PC-3 (cell line): ENCODE measurements at regions not wholly inside any gene's neighbourhood (a gene's known extent, or its start where the extent isn't known, plus 50 kb on each side); places are given as distances from the start of the nearest gene placed in this dataset.

Experiments used
- ATAC-seq: fragments of 200-7000 bp; cut with Tn5 transposase; 2 replicates; pipeline ENCODE4 v1.9.1; 2020; ENCODE audit warnings: mild to moderate bottlenecking, moderate library complexity
- BruUV-seq: library from RNA; stranded (reverse); fragments of 400-500 nt; replicated peaks from 2 replicates; lab custom pipeline; 2021; lab: Mats Ljungman, UMichigan
- CTCF ChIA-PET: fragments of 300-600 bp; sonication (Branson Sonifier 250); formaldehyde crosslinking; loops from one replicate; lab custom pipeline; 2022; ENCODE audit warnings: antibody characterized with exemption; lab: Charles Lee
- POLR2A ChIA-PET: fragments of 300-600 bp; sonication (Branson Sonifier 250); formaldehyde crosslinking; loops from one replicate; lab custom pipeline; 2022; ENCODE audit warnings: antibody characterized with exemption; ENCODE audit not compliant: unreplicated experiment; lab: Charles Lee
- DNase-seq: peaks from one replicate; pipeline ENCODE4 v3.0.0-alpha.2; 2015
- H2AFZ ChIP-seq: fragments of 300-600 bp; sonication (generic); 2 replicates; pipeline ENCODE4 v1.6.0; 2016; ENCODE audit warnings: antibody characterized with exemption, low read length
- H3F3A ChIP-seq: fragments of 300-600 bp; sonication (generic); one replicate; pipeline ENCODE4 v1.6.0; 2017; ENCODE audit warnings: antibody characterized with exemption, low read length, control low read depth, mild to moderate bottlenecking; ENCODE audit not compliant: unreplicated experiment
- H3K27ac ChIP-seq: fragments of 300-600 bp; sonication (generic); 2 replicates; pipeline ENCODE4 v1.5.1; 2016; ENCODE audit warnings: mild to moderate bottlenecking, low read length
- H3K27me3 ChIP-seq: fragments of 300-600 bp; sonication (generic); 2 replicates; pipeline ENCODE4 v1.6.1; 2016; ENCODE audit warnings: low read length, mixed read lengths
- H3K36me3 ChIP-seq: fragments of 300-600 bp; sonication (generic); 2 replicates; pipeline ENCODE4 v1.6.1; 2016; ENCODE audit warnings: low read depth, mixed run types, low read length, mixed read lengths
- H3K4me1 ChIP-seq: fragments of 300-600 bp; sonication (generic); 2 replicates; pipeline ENCODE4 v1.5.1; 2016; ENCODE audit warnings: low read length; ENCODE audit not compliant: insufficient read depth
- H3K4me2 ChIP-seq: fragments of 300-600 bp; sonication (generic); 2 replicates; pipeline ENCODE4 v1.6.0; 2016; ENCODE audit warnings: low read length
- H3K4me3 ChIP-seq: fragments of 300-600 bp; sonication (generic); 2 replicates; pipeline ENCODE4 v1.5.1; 2016; ENCODE audit warnings: mild to moderate bottlenecking, low read length, mixed read lengths
- H3K79me2 ChIP-seq: fragments of 300-600 bp; sonication (generic); 2 replicates; pipeline ENCODE4 v1.6.1; 2017; ENCODE audit warnings: low read length, mixed read lengths
- H3K9ac ChIP-seq: fragments of 300-600 bp; sonication (generic); 2 replicates; pipeline ENCODE4 v1.6.0; 2016; ENCODE audit warnings: mild to moderate bottlenecking, low read length
- H3K9me2 ChIP-seq: fragments of 300-600 bp; sonication (generic); replicated peaks from 2 replicates; pipeline ENCODE4 v1.6.1; 2016; ENCODE audit warnings: mixed run types, low read length, mixed read lengths
- H3K9me3 ChIP-seq: fragments of 300-600 bp; sonication (generic); 2 replicates; pipeline ENCODE4 v1.6.1; 2016; ENCODE audit warnings: low read length, mixed read lengths
- H4K20me1 ChIP-seq: fragments of 300-600 bp; sonication (generic); 2 replicates; pipeline ENCODE4 v1.6.1; 2016; ENCODE audit warnings: low read length, mixed read lengths
- CTCF ChIP-seq: fragments of 300-600 bp; sonication (generic); conservative IDR thresholded peaks from 2 replicates; pipeline ENCODE4 v1.5.1; 2017; ENCODE audit warnings: antibody characterized with exemption, low read depth, mild to moderate bottlenecking, low read length
- EZH2 ChIP-seq: fragments of 300-600 bp; sonication (generic); IDR thresholded peaks from one replicate; pipeline ENCODE4 v1.6.1; 2017; ENCODE audit warnings: antibody characterized with exemption, mild to moderate bottlenecking, low read length; ENCODE audit not compliant: unreplicated experiment
- EZH2phosphoT487 ChIP-seq: fragments of 300-600 bp; sonication (generic); IDR thresholded peaks from 2 replicates; pipeline ENCODE4 v1.6.1; 2018; ENCODE audit warnings: mild to moderate bottlenecking, antibody characterized with exemption, low read length, borderline replicate concordance
- intact Hi-C: fragments of 100-400 bp; cut with micrococcal nuclease; formaldehyde crosslinking; loops from 2 replicates; pipeline ENCODE4 v1.9.0; 2023

DNA sequence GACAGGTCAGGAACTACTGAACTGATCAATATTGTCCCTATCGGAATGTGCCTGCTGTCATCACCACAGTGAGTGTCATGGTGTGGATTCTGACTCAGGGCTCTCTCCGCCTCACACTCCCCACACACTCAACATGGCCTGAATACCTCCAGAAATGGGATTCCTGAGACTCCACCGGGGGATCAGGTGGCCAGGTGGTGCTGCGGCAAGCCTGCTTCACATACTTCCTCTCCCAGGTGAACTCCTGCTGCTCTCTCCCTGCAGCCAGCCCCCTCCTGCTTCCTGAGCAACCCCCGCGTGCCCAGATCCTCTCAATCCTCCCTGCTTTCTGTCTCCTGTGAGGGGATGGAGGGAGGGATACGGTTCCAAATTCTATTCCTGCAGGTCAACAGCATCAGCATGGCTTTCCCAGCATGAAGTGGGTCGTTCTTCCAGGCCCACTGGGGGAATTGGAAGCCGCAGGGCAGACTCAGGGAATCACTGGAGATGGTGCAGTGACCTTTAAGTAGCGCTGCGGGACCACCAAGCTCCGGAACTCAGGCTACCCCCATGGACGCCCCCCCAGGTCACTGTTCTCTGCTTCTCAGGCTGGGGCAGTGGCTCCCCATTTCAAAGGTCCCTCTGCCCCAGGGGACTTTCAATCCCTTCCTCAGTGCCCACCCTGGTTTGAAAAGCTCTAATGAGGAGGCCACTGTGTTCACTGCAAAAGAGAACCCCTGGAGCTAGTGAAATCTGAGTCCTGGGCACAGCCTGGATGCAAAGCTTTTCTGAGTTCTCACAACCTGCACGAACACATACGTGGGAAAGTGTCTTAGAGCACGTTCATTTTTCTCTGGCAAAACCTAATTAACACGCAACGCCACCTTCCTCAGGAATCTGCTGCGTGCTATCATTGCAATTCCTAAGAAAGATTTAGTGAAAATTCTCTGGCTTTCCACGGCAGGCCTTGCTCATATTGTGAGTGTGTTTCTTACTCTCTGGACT lies 168.4 kb downstream of the ZFP36L2 start:
- no peak for ATAC-seq
- H3K4me2 ChIP-seq, result no peak overlapping the region

DNA sequence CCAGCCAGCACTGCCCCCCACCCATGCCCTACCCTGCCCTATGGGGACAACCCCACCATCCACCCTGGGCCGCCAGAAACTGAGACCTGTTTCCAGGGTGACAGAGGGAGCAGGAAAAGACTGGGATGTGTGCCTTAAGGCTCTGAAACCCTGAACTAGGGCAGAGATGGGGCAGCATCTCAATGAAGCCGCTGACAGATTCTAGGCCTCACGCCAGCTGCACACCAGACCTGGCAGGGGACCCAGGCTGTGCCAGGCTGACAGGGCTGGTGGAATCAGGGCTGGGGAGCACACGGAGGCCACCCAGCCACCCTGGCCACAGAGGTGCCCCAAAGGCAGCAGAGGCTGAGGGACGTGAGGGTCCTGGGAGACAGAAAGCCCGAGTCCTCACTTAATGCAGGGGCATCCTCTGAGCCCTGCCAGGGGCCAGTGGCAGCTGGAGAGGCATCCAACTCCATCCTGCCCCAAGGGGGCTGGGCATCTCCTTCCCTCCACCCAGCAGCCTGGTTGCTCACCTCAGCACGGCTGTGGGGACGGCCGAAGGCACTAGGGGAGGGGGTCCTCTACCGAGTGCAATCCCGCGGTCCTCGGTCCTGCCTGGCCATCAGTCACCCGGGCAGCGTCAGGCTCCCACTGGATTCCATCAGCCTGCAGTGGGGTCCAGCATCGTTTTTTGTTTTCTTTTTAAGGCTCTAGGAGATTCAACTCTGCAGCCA lies 169.2 kb downstream of the ZFP36L2 start:
- ChIA-PET CTCF (no interaction called here), POLR2A (no interaction called here)
- no peak overlapping the region for H3K4me3 ChIP-seq
- BruUV-seq, result no TSS peak
- H3K36me3 ChIP-seq, result no peaks in the 10 kb centered on the region
- H2AFZ ChIP-seq, result no peak overlapping the region
- no peak overlapping the region for H3K4me2 ChIP-seq
- H3F3A ChIP-seq, result no peaks in the 10 kb centered on the region
- no peaks in the 10 kb centered on the region for H3K9me2 ChIP-seq
- DNase-seq (peak; percentile 23), ATAC-seq (no peak)
- no peaks in the 10 kb centered on the region for H3K79me2 ChIP-seq
- intact Hi-C loops, result no loop called here
- no peaks in the 10 kb centered on the region for H4K20me1 ChIP-seq
- TF ChIP-seq EZH2 (no peak), CTCF (no peak), EZH2phosphoT487 (no peak)
- H3K27me3 ChIP-seq, result no peaks in the 10 kb centered on the region
- H3K4me1 ChIP-seq, result peaks cover 12% of the 10 kb centered on the region
- H3K9me3 ChIP-seq, result peaks cover 3% of the 10 kb centered on the region; the same call in 1 of the 2 replicates
- H3K27ac ChIP-seq, result no peak overlapping the region
- no peak overlapping the region for H3K9ac ChIP-seq

More for the DNA sequence above, 168.4 kb downstream of the ZFP36L2 start:
- H3K36me3 ChIP-seq, result no peaks in the 10 kb centered on the region
- H3K9me2 ChIP-seq, result no peaks in the 10 kb centered on the region
- intact Hi-C loops, result no loop called here
- no peaks in the 10 kb centered on the region for H3K27me3 ChIP-seq
- no TSS peak for BruUV-seq
- no peak for DNase-seq
- H3K9ac ChIP-seq, result no peak overlapping the region
- peaks cover 4% of the 10 kb centered on the region; the same call in 1 of the 2 replicates for H3K9me3 ChIP-seq
- ChIA-PET POLR2A (no interaction called here), CTCF (no interaction called here)
- peaks cover 8% of the 10 kb centered on the region; the same call in 1 of the 2 replicates for H3K4me1 ChIP-seq
- no peaks in the 10 kb centered on the region for H4K20me1 ChIP-seq
- H3K4me3 ChIP-seq, result no peak overlapping the region
- H2AFZ ChIP-seq, result no peak overlapping the region
- H3K27ac ChIP-seq, result no peak overlapping the region
- H3F3A ChIP-seq, result no peaks in the 10 kb centered on the region
- TF ChIP-seq CTCF, result no peak
- no peak for TF ChIP-seq EZH2
- no peak for TF ChIP-seq EZH2phosphoT487
- H3K79me2 ChIP-seq, result no peaks in the 10 kb centered on the region
